CD4-positive, alpha-beta memory T cell (primary cell): ENCODE measurements at regions not wholly inside any gene's neighbourhood (a gene's known extent, or its start where the extent isn't known, plus 50 kb on each side); places are given as distances from the start of the nearest gene placed in this dataset.

ENCODE experiments used
- CTCF ChIA-PET: fragments of 350-600 bp; sonication (Branson Sonifier 250); formaldehyde crosslinking; loops from one replicate; lab custom pipeline; 2021; ENCODE audit warnings: inconsistent platforms; ENCODE audit not compliant: partially characterized antibody; lab: Charles Lee
- POLR2A ChIA-PET: fragments of 350-600 bp; sonication (Branson Sonifier 250); formaldehyde crosslinking; loops from one replicate; lab custom pipeline; 2021; ENCODE audit not compliant: partially characterized antibody; lab: Charles Lee
- DNase-seq, 5 donors: peaks; one replicate each; pipeline versions ENCODE4 v3.0.0 to v3.0.0-alpha.2; 2020 to 2022; ENCODE audit warnings: mixed read lengths in 1 of 5
- H3K27ac ChIP-seq: one replicate; pipeline ENCODE4 v1.7.0; 2013; ENCODE audit warnings: low read depth, low read length
- H3K27me3 ChIP-seq: 2 replicates; pipeline ENCODE4 v1.7.0; 2013; ENCODE audit warnings: mild to moderate bottlenecking, low read length, moderate library complexity; ENCODE audit not compliant: insufficient read depth
- H3K36me3 ChIP-seq: 2 replicates; pipeline ENCODE4 v1.7.0; 2013; ENCODE audit warnings: mild to moderate bottlenecking, low read length, moderate library complexity; ENCODE audit not compliant: insufficient read depth
- H3K4me1 ChIP-seq: 2 replicates; pipeline ENCODE4 v1.7.0; 2013; ENCODE audit warnings: mild to moderate bottlenecking, low read length, moderate library complexity; ENCODE audit not compliant: insufficient read depth
- H3K4me3 ChIP-seq, 2 donors: one replicate each; pipeline ENCODE4 v1.7.0; 2013; ENCODE audit warnings: low read length in 2 of 2, mild to moderate bottlenecking in 1 of 2
- H3K9me3 ChIP-seq, 2 donors: one replicate each; pipeline ENCODE4 v1.7.0; 2013; ENCODE audit warnings: low read length in 2 of 2, control low read depth in 1 of 2; ENCODE audit not compliant: control insufficient read depth in 1 of 2
- H3K27ac Mint-ChIP-seq, 7 donors: one replicate each; pipeline ENCODE4 v1.8.0; 2020 to 2021; ENCODE audit warnings: mixed read lengths in 7 of 7, mild to moderate bottlenecking in 6 of 7, inconsistent platforms in 3 of 7, moderate library complexity in 3 of 7
- H3K27me3 Mint-ChIP-seq, 2 donors: one replicate each; pipeline ENCODE4 v1.8.0; 2020 to 2021; ENCODE audit warnings: mixed read lengths in 2 of 2
- H3K36me3 Mint-ChIP-seq, 2 donors: one replicate each; pipeline ENCODE4 v1.8.0; 2020 to 2021; ENCODE audit warnings: mixed read lengths in 2 of 2, inconsistent platforms in 1 of 2, mild to moderate bottlenecking in 1 of 2
- H3K4me1 Mint-ChIP-seq, 4 donors: one replicate each; pipeline ENCODE4 v1.8.0; 2020 to 2021; ENCODE audit warnings: mixed read lengths in 4 of 4, mild to moderate bottlenecking in 1 of 4
- H3K4me3 Mint-ChIP-seq, 8 donors: one replicate each; pipeline ENCODE4 v1.8.0; 2020 to 2021; ENCODE audit warnings: mixed read lengths in 8 of 8, mild to moderate bottlenecking in 7 of 8, moderate library complexity in 6 of 8, inconsistent platforms in 3 of 8
- H3K9me3 Mint-ChIP-seq, 8 donors: one replicate each; pipeline ENCODE4 v1.8.0; 2020 to 2021; ENCODE audit warnings: mixed read lengths in 8 of 8, mild to moderate bottlenecking in 5 of 8, inconsistent platforms in 3 of 8, moderate library complexity in 1 of 8
- intact Hi-C: fragments of 100-400 bp; cut with micrococcal nuclease; formaldehyde crosslinking; loops from one replicate; pipeline ENCODE4 v1.15.1; 2023

GRCh38 chr6:119742188-119742803 lies 392.7 kb upstream of the MAN1A1 start:
- Histone ChIP-seq H3K36me3 (no peaks in the 10 kb centered on the region), H3K27me3 (no peaks in the 10 kb centered on the region), H3K4me1 (no peaks in the 10 kb centered on the region), H3K4me3 (no peak overlapping the region), H3K9me3 (no peaks in the 10 kb centered on the region), H3K27ac (no peak overlapping the region)
- Mint-ChIP-seq H3K27me3 (no peaks in the 10 kb centered on the region), H3K9me3 (no peaks in the 10 kb centered on the region), H3K36me3 (no peaks in the 10 kb centered on the region), H3K4me1 (peaks cover 0 to 7% (median 3%) of the 10 kb centered on the region in 4 donors), H3K27ac (no peak overlapping the region), H3K4me3 (peak overlapping the region in 2 of 8 donors; percentile 18 to 19)
- DNase-seq, result peak; percentile 11 to 38 (median 30)
- ChIA-PET CTCF (interaction anchor here (1.2 to 1.5 kb wide), 2 partner anchors 9 to 236 kb away, joined by 3 read pairs; no protein-coding TSS in a partner anchor), POLR2A (no interaction called here)
- intact Hi-C loops, result loop anchor here (2.0 to 5.0 kb wide), 2 partner anchors 409 to 1565 kb away; no protein-coding TSS in a partner anchor

GRCh38 chr6:119739769-119740168 lies 390.2 kb upstream of the MAN1A1 start:
- Histone ChIP-seq H3K27ac (no peak overlapping the region), H3K36me3 (no peaks in the 10 kb centered on the region), H3K27me3 (no peaks in the 10 kb centered on the region), H3K9me3 (no peaks in the 10 kb centered on the region), H3K4me3 (no peak overlapping the region), H3K4me1 (no peaks in the 10 kb centered on the region)
- CTCF ChIA-PET, result no interaction called here
- Mint-ChIP-seq H3K36me3 (no peaks in the 10 kb centered on the region), H3K27ac (no peak overlapping the region), H3K9me3 (no peaks in the 10 kb centered on the region), H3K27me3 (peaks cover 2 to 3% of the 10 kb centered on the region in 2 donors), H3K4me3 (no peak overlapping the region), H3K4me1 (peaks cover 0 to 7% (median 3%) of the 10 kb centered on the region in 4 donors)
- intact Hi-C loops, result loop anchor here (5.0 kb wide), 1 partner anchor 1568 kb away; no protein-coding TSS in a partner anchor
- DNase-seq, result no peak
- POLR2A ChIA-PET, result no interaction called here

DNA sequence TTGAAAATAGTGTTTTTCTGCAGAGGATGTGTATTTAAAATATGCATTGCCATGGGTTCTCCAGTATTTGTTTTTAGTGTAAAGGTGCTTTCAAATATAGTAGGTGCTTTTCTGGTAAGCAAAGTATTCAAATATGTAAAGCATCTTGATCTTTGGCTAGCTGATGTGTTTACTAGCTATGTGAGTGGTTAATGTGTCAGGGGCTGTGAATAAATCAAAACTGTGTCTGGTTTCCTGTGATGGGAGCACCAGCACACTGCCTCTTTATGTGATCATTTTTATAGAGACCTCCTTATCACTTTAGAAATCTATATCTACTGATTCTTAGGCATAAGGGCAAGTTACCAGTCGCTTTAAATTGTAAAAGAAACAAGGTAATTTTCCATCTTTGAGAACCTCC lies 388.9 kb upstream of the MAN1A1 start:
- ChIA-PET POLR2A (no interaction called here), CTCF (no interaction called here)
- no peaks in the 10 kb centered on the region for H3K36me3 ChIP-seq
- no peak overlapping the region for H3K4me3 ChIP-seq
- H3K36me3 Mint-ChIP-seq, result no peaks in the 10 kb centered on the region
- intact Hi-C loops, result no loop called here
- DNase-seq, result no peak
- H3K4me1 Mint-ChIP-seq, result peaks cover 0 to 7% (median 3%) of the 10 kb centered on the region in 4 donors
- H3K4me1 ChIP-seq, result no peaks in the 10 kb centered on the region
- peaks cover 3 to 5% of the 10 kb centered on the region in 2 donors for H3K27me3 Mint-ChIP-seq
- H3K9me3 Mint-ChIP-seq, result no peaks in the 10 kb centered on the region
- no peaks in the 10 kb centered on the region for H3K9me3 ChIP-seq
- no peak overlapping the region for H3K4me3 Mint-ChIP-seq
- no peaks in the 10 kb centered on the region for H3K27me3 ChIP-seq
- H3K27ac Mint-ChIP-seq, result no peak overlapping the region
- no peak overlapping the region for H3K27ac ChIP-seq

DNA sequence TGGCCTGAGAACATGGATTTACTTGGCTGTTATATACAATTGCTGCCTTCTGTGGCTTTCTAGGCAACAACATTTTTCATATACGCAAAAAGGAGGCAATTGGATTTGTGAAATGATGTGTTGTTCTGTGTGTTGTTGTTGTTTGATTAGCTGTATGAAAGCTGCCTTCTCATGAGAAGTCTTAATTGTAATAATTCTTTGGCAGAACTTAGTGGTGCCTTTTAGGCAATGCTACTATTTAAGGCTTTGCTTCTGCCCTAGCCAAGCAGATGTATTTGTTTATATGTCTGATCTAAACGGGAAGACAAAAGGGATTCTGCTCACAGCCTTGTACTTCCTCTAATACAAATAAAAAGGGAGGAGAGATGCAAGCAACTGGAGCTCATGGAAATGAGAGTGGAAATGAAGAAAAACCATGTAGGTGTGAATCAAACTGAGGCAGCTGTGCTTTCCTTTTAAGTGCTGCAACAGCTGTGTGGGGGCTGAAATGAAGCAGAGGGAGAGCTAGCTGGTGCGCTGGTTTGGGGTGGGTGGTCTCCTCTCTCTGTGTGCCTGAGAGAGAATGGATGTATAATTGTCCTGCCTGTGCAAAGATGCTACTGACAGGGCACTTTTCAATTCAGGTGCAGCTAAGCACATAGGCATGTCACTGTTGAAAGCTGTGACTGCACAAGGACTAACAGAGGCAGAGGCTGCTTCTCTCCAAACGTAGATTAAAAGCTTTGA lies 386.9 kb upstream of the MAN1A1 start:
- Histone ChIP-seq H3K4me3 (no peak overlapping the region), H3K36me3 (no peaks in the 10 kb centered on the region), H3K4me1 (no peaks in the 10 kb centered on the region), H3K27me3 (no peaks in the 10 kb centered on the region), H3K27ac (no peak overlapping the region), H3K9me3 (no peaks in the 10 kb centered on the region)
- ChIA-PET POLR2A (no interaction called here), CTCF (no interaction called here)
- Mint-ChIP-seq H3K36me3 (no peaks in the 10 kb centered on the region), H3K4me3 (no peak overlapping the region), H3K27me3 (peaks cover 5 to 7% of the 10 kb centered on the region in 2 donors), H3K4me1 (no peaks in the 10 kb centered on the region), H3K27ac (no peak overlapping the region), H3K9me3 (no peaks in the 10 kb centered on the region)
- DNase-seq, result no peak
- intact Hi-C loops, result no loop called here

- Mint-ChIP-seq H3K4me1 (no peaks in the 10 kb centered on the region), H3K9me3 (no peaks in the 10 kb centered on the region), H3K27me3 (peaks cover 5 to 7% of the 10 kb centered on the region in 2 donors), H3K4me3 (no peak overlapping the region), H3K27ac (no peak overlapping the region), H3K36me3 (no peaks in the 10 kb centered on the region)
- Histone ChIP-seq H3K9me3 (no peaks in the 10 kb centered on the region), H3K4me1 (no peaks in the 10 kb centered on the region), H3K27ac (no peak overlapping the region), H3K36me3 (no peaks in the 10 kb centered on the region), H3K27me3 (no peaks in the 10 kb centered on the region), H3K4me3 (no peak overlapping the region)
- CTCF ChIA-PET, result no interaction called here
- intact Hi-C loops, result no loop called here
- no peak for DNase-seq
- POLR2A ChIA-PET, result no interaction called here
Observed at GRCh38 chr6:119735530-119735929, 386.0 kb upstream of the MAN1A1 start.

GRCh38 chr6:119734227-119734626 lies 384.7 kb upstream of the MAN1A1 start:
- Mint-ChIP-seq H3K27ac (no peak overlapping the region), H3K4me3 (no peak overlapping the region), H3K27me3 (peaks cover 5 to 7% of the 10 kb centered on the region in 2 donors), H3K9me3 (no peaks in the 10 kb centered on the region), H3K4me1 (no peaks in the 10 kb centered on the region), H3K36me3 (no peaks in the 10 kb centered on the region)
- H3K27ac ChIP-seq, result no peak overlapping the region
- no peak for DNase-seq
- ChIA-PET POLR2A (no interaction called here), CTCF (no interaction called here)
- no peaks in the 10 kb centered on the region for H3K4me1 ChIP-seq
- no peaks in the 10 kb centered on the region for H3K36me3 ChIP-seq
- H3K9me3 ChIP-seq, result no peaks in the 10 kb centered on the region
- intact Hi-C loops, result no loop called here
- no peak overlapping the region for H3K4me3 ChIP-seq
- no peaks in the 10 kb centered on the region for H3K27me3 ChIP-seq

- no peaks in the 10 kb centered on the region for H3K36me3 ChIP-seq
- intact Hi-C loops, result no loop called here
- ChIA-PET CTCF (no interaction called here), POLR2A (no interaction called here)
- Mint-ChIP-seq H3K4me3 (no peak overlapping the region), H3K4me1 (no peaks in the 10 kb centered on the region), H3K27me3 (peaks cover 2 to 5% of the 10 kb centered on the region in 2 donors), H3K9me3 (no peaks in the 10 kb centered on the region), H3K36me3 (no peaks in the 10 kb centered on the region), H3K27ac (no peak overlapping the region)
- no peaks in the 10 kb centered on the region for H3K9me3 ChIP-seq
- no peaks in the 10 kb centered on the region for H3K4me1 ChIP-seq
- no peaks in the 10 kb centered on the region for H3K27me3 ChIP-seq
- no peak for DNase-seq
- H3K27ac ChIP-seq, result no peak overlapping the region
- no peak overlapping the region for H3K4me3 ChIP-seq
Observed at GRCh38 chr6:119728935-119729334, 379.4 kb upstream of the MAN1A1 start.
